ENCODE measurements at regions not wholly inside any gene's neighbourhood (a gene's known extent, or its start where the extent isn't known, plus 50 kb on each side); places are given as distances from the start of the nearest gene placed in this dataset.
A peak's percentile ranks its signal among the peaks of the same experiment; 100 is the strongest.
"Not testable (repeated sequence)": the region's sequence is repeated elsewhere in the genome, so short reads cannot be mapped to it uniquely, and the experiment has no call there.

GRCh38 chr13:44311011-44311780 is 62.4 kb upstream of the SERP2 start:
- DNase-seq = no peak
- no peak for ATAC-seq (replicated peaks)
- Mint-ChIP-seq H3K4me1 (ENCODE audit: low read depth in 2 of 2) (no peaks in the 10 kb centered on the region), H3K27ac (no peak overlapping the region), H3K36me3 (ENCODE audit: insufficient read depth) (no peaks in the 10 kb centered on the region), H3K4me3 (no peak overlapping the region), H3K27me3 (peaks cover 19 to 34% of the 10 kb centered on the region in 2 donors), H3K9me3 (no peaks in the 10 kb centered on the region)

GRCh38 chr13:44312131-44312530 is 61.5 kb upstream of the SERP2 start:
- H3K4me3 Mint-ChIP-seq = no peak overlapping the region
- H3K4me1 Mint-ChIP-seq (ENCODE audit: low read depth in 2 of 2) = no peaks in the 10 kb centered on the region
- ATAC-seq (replicated peaks) = no peak
- H3K27ac Mint-ChIP-seq = no peak overlapping the region
- no peaks in the 10 kb centered on the region for H3K36me3 Mint-ChIP-seq (ENCODE audit: insufficient read depth)
- no peaks in the 10 kb centered on the region for H3K9me3 Mint-ChIP-seq
- peaks cover 25 to 31% of the 10 kb centered on the region in 2 donors for H3K27me3 Mint-ChIP-seq
- no peak for DNase-seq

- Mint-ChIP-seq H3K27ac (no peak overlapping the region), H3K27me3 (peaks cover 32 to 38% of the 10 kb centered on the region in 2 donors), H3K9me3 (no peaks in the 10 kb centered on the region), H3K4me3 (no peak overlapping the region), H3K36me3 (ENCODE audit: insufficient read depth) (no peaks in the 10 kb centered on the region), H3K4me1 (ENCODE audit: low read depth in 2 of 2) (no peaks in the 10 kb centered on the region)
- no peak for ATAC-seq (replicated peaks)
- no peak for DNase-seq
Measured at GRCh38 chr13:44312834-44313551, 60.6 kb upstream of the SERP2 start.

GRCh38 chr13:44313674-44314073 is 60.0 kb upstream of the SERP2 start:
- DNase-seq (no peak), ATAC-seq (replicated peaks) (no peak)
- H3K27me3 Mint-ChIP-seq = peaks cover 33 to 36% of the 10 kb centered on the region in 2 donors
- no peak overlapping the region for H3K4me3 Mint-ChIP-seq
- no peak overlapping the region for H3K27ac Mint-ChIP-seq
- H3K4me1 Mint-ChIP-seq (ENCODE audit: low read depth in 2 of 2) = no peaks in the 10 kb centered on the region
- H3K36me3 Mint-ChIP-seq (ENCODE audit: insufficient read depth) = no peaks in the 10 kb centered on the region
- H3K9me3 Mint-ChIP-seq = no peaks in the 10 kb centered on the region

- DNase-seq; H3K9me3 Mint-ChIP-seq; H3K4me3 Mint-ChIP-seq; H3K27ac Mint-ChIP-seq; H3K36me3 Mint-ChIP-seq (ENCODE audit: insufficient read depth); H3K4me1 Mint-ChIP-seq (ENCODE audit: low read depth in 2 of 2); ATAC-seq (replicated peaks): not testable (repeated sequence)
- peaks cover 31 to 36% of the 10 kb centered on the region in 2 donors for H3K27me3 Mint-ChIP-seq
Measured at GRCh38 chr13:44314160-44314559, 59.5 kb upstream of the SERP2 start.

GRCh38 chr13:44317752-44318151 is 55.9 kb upstream of the SERP2 start:
- no peak overlapping the region for H3K27ac Mint-ChIP-seq
- H3K9me3 Mint-ChIP-seq = no peaks in the 10 kb centered on the region
- no peak for DNase-seq
- H3K4me1 Mint-ChIP-seq (ENCODE audit: low read depth in 2 of 2) = no peaks in the 10 kb centered on the region
- H3K36me3 Mint-ChIP-seq (ENCODE audit: insufficient read depth) = no peaks in the 10 kb centered on the region
- peaks cover 41 to 47% of the 10 kb centered on the region in 2 donors for H3K27me3 Mint-ChIP-seq
- ATAC-seq (replicated peaks) = no peak
- no peak overlapping the region for H3K4me3 Mint-ChIP-seq

- DNase-seq = no peak
- Mint-ChIP-seq H3K36me3 (ENCODE audit: insufficient read depth) (no peaks in the 10 kb centered on the region), H3K9me3 (no peaks in the 10 kb centered on the region), H3K27ac (no peak overlapping the region), H3K4me1 (ENCODE audit: low read depth in 2 of 2) (no peaks in the 10 kb centered on the region), H3K4me3 (no peak overlapping the region), H3K27me3 (peaks cover 37 to 43% of the 10 kb centered on the region in 2 donors)
- no peak for ATAC-seq (replicated peaks)
Measured at GRCh38 chr13:44318161-44318560, 55.5 kb upstream of the SERP2 start.

- no peak for ATAC-seq (replicated peaks)
- Mint-ChIP-seq H3K36me3 (ENCODE audit: insufficient read depth) (no peaks in the 10 kb centered on the region), H3K9me3 (no peaks in the 10 kb centered on the region)
Measured at GRCh38 chr13:44320611-44321010, 53.0 kb upstream of the SERP2 start.

GRCh38 chr13:44321961-44322360 is 51.7 kb upstream of the SERP2 start:
- H3K36me3 Mint-ChIP-seq (ENCODE audit: insufficient read depth) = no peaks in the 10 kb centered on the region
- H3K4me3 Mint-ChIP-seq = no peak overlapping the region
- no peaks in the 10 kb centered on the region for H3K4me1 Mint-ChIP-seq (ENCODE audit: low read depth in 2 of 2)
- H3K27me3 Mint-ChIP-seq = peaks cover 28 to 46% of the 10 kb centered on the region in 2 donors
- ATAC-seq (replicated peaks) = no peak
- no peak for DNase-seq
- H3K27ac Mint-ChIP-seq = no peak overlapping the region
- no peaks in the 10 kb centered on the region for H3K9me3 Mint-ChIP-seq

More at GRCh38 chr13:44320611-44321010, 53.0 kb upstream of the SERP2 start:
- DNase-seq = no peak
- H3K27ac Mint-ChIP-seq = no peak overlapping the region
- no peaks in the 10 kb centered on the region for H3K4me1 Mint-ChIP-seq (ENCODE audit: low read depth in 2 of 2)
- H3K4me3 Mint-ChIP-seq = no peak overlapping the region
- H3K27me3 Mint-ChIP-seq = peaks cover 33 to 35% of the 10 kb centered on the region in 2 donors

GRCh38 chr13:44322928-44323327 is 50.7 kb upstream of the SERP2 start:
- no peak for ATAC-seq (replicated peaks)
- peak overlapping the region in 1 of 2 donors; percentile 75 for H3K27ac Mint-ChIP-seq
- H3K4me3 Mint-ChIP-seq = no peak overlapping the region
- no peaks in the 10 kb centered on the region for H3K9me3 Mint-ChIP-seq
- DNase-seq = no peak
- H3K27me3 Mint-ChIP-seq = peaks cover 28 to 46% of the 10 kb centered on the region in 2 donors
- H3K36me3 Mint-ChIP-seq (ENCODE audit: insufficient read depth) = no peaks in the 10 kb centered on the region
- no peaks in the 10 kb centered on the region for H3K4me1 Mint-ChIP-seq (ENCODE audit: low read depth in 2 of 2)

- Mint-ChIP-seq H3K27ac (no peak overlapping the region), H3K4me1 (ENCODE audit: low read depth in 2 of 2) (no peaks in the 10 kb centered on the region), H3K9me3 (peaks cover 0 to 1% of the 10 kb centered on the region in 2 donors), H3K27me3 (peaks cover 31 to 47% of the 10 kb centered on the region in 2 donors), H3K4me3 (no peak overlapping the region), H3K36me3 (ENCODE audit: insufficient read depth) (no peaks in the 10 kb centered on the region)
- no peak for DNase-seq
- no peak for ATAC-seq (replicated peaks)
Measured at GRCh38 chr13:44323754-44324153, 49.9 kb upstream of the SERP2 start.

Data from effector memory CD8-positive, alpha-beta T cell (primary cell).